ENCODE measurements at regions not wholly inside any gene's neighbourhood (a gene's known extent, or its start where the extent isn't known, plus 50 kb on each side); places are given as distances from the start of the nearest gene placed in this dataset.
"Not testable (repeated sequence)": the region's sequence is repeated elsewhere in the genome, so short reads cannot be mapped to it uniquely, and the experiment has no call there.

DNA sequence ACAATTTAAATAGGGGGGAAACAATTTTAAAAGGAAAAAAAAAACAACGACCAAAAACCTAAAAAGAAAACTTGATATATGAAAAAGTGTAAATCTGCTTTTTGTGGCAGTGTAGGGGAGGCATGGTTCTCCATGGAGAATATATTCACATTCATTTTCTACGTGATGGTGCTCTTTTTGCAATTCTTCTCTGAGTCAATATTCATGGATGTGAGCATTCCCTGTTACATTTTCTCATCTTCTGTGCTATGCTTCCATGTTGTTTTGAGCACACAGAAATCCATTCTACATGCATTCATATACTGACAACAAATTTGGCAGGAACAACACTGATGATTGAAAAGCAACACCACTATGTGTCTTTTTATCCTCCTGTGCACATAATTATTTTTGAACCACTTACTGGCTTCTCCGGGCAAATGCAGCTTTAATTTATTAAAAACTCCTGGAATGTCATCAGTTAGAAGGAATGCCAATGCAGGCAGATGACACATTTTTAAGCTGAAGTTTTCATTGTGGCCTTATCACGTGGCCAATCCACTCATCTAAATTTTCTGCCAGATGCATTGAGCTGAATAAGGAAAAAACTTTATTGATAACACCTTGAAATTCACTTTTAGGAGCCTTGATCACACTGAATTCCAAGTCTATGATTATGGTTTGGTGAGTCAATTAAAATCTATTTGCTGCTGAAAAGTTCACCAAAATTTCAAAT lies 590.6 kb downstream of the NUF2 start:
- no peak for DNase-seq

DNA sequence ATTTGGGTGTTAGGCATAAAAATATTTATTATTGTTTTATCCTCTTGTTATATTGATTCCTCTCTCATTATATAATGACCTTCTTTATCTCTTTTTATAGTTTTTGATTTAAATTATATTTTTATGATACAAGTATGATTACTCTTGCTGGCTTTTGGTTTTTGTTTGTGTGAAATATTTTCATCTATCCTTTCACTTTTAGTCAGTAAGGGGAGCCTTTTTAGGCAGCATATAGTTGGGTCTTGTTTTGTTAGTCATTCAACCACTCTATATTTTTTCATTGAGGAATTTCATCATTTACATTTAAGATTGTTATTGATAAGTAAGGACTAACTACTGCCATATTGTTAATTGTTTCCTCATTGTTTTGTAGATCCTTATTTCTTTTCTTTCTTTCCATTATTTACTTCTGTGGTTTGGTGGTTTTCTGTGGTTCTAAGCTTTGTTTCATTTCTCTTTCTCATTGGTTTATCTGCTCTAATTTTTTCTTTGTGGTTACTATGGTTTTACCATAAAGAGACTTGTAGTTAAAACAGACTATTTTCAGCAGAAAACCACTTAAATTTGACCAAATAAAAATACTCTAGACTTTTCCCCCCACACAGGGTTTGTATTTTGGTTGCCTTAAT lies 593.1 kb downstream of the NUF2 start:
- no peak for DNase-seq

DNA sequence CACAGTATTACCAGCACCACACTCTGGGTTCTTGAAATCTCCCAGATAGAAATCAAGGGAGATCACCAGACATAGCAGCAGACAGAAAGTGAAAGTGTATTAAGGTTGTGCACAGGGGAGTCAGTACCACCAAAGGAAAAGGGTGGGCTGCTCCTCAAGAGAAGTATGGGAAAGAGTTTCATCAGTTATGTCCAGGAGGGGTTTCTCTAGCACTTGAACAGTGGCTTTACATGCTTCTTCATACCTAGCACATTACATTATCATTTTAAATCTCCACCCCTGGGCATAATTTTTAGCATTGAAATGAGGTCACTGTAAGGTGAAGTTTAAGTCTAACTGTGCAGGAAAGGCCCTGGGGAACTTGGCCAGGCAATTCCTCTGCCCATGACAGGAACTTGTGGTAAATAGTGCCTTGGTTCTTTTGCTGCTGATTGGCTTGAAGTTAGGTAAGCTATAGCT lies 601.0 kb downstream of the NUF2 start:
- no peak for DNase-seq

DNA sequence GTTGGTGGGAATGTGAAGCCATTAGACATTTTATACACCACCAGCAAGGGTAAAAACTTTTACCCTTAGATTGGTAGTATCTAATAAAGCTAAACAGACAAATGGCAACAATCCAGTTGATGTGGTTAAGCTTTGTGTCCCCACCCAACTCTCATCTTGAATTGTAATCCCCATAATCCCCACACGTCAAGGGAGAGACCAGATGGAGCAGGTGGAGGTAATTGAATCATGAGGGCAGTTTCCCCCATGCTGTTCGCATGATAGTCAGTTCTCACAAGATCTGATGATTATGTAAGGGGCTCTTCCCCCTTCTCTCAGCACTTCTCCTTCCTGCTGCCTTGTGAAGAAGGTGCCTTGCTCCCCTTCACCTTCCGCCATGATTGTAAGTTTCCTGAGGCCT lies 602.3 kb downstream of the NUF2 start:
- no peak for DNase-seq

DNA sequence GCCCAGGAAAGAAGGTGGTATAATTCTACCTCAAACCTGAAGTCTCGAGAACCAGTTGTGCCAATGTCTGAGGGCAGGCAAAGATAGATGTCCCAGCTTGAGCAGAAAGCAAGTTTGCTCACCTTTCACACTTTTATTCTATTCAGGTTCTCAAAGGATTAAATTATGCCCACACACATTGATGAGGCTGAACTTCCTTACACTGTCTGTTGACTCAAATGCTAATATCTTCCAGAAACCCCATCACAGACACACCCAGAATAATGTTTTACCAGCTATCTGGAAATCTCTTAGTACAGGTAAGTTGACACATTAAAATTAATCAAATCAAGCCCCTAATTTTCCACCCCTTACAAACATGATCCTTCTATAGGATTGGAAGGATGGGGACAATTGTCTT lies 605.7 kb downstream of the NUF2 start:
- DNase-seq, result no peak

DNA sequence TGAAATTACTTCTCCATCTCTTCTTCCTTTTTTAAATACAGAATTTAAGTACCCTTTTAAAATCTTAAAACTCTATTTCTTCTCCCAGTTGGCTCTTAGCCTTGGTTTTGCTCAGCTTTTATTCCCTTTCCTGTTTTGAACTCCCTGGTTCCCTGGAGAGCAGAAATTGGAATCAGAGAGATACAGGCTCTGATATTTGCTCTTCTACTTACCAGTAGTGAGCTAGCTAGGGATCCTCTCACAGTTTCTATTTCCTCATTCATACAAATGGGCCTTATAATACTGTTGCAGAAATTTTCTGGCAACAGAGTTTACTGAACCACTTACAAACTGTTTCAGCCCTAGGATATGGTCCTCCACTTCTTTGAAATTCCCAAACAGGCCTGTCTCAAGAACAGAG lies 606.3 kb downstream of the NUF2 start:
- DNase-seq, result no peak

DNA sequence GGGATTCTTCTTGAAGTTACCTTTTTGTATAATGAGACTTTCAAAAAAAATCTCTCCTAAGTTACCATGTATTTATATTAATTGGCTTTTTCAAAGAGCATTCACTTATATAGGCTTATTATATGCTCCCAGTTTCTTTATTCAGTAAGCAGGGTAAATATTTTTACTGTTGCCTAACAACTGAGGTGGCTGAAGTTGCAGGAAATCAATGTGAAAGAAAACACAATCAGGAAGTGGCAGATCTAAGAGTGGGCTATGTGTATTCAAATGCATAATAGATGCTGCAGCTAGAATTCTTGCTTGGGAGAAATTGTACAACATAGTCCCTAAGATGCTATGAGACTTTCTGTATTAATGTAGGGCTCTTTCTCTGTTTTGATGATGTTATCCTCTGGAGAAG lies 606.9 kb downstream of the NUF2 start:
- DNase-seq, result no peak

DNA sequence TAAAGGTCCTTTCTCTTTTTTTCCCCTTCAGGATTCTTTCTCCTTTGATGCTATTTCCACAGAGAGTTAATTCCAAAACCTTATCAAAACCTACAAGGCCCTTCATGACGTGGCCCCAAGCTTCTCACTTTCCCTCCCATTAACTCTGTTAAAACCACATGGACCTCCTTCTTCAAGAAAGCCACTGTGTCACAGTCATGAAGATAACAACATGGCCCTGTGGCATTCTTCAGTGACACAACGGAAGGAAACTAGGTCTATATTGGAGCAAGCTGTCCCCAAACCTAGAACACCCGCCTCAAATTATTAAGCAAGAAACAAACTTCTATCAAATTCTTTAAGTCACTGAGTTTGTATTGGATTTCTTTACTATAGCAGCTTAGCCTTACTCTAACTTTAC lies 611.1 kb downstream of the NUF2 start:
- DNase-seq, result no peak

DNA sequence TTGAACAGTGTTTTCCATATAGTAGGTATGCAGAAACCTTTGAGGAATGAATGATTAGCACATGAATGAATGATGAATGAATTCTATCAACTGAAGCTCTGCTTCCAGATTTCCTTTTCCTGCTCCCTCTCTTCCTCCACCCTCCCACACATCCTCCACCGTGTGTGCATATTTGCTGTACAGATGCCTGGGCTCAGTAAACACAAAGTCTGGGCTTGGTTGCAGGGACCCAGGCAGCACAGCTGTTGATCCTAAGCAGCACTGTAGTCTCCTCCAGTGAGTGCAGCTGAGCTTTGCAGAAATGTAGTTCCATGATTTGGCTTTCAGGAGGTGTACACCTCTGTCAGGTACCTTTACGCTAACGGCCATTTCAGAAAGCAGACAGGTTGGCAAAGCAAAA lies 611.7 kb downstream of the NUF2 start:
- no peak for DNase-seq

DNA sequence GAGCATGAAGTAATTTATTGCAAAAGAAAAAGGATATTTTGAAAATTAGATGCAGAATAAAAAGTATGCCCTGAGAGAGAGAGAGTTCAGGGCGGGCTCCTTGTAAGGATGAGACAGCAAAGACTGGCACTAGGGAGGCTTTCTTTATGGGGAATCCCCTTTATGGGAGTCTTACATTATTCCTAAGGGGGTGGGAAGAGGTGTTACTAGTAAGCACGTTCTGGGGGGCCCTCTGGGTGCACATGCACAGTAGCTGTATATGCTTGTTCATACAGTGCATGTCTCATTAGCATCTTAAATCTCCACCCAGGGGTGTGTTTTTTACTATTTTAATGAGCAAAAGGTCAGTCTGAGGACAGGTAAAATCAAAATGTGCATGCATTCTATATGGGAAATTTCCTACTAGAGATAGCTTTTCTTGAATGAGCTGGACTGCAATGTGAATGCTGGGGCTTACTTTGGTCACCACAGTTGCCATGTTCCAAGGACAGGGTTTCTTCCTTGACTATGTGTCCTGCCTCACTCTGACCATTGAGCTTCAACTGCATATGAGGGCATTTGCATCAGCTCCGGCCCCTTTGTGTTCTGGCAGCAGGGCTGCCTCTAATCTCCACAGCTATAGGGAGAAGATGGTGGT lies 614.1 kb downstream of the NUF2 start:
- DNase-seq, result no peak

DNA sequence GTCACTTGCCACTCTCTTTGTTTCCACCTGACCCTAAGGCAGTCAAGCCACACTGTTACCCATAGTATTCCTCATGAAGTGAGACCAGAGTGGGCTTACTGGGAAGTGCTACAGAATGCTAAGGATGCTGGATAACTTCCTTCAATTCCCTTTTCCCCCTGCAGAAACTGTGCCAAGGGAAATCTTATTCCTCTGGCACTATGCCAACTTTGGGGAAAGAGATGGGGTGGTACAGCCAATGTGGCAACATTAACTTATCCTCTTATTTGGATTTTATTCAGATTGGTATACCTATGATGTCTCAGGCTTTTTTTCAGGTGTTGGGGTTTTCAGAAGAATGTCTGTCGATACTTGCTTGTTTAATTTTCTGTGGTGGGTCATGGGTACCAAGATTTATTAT lies 599.4 kb upstream of the PBX1 start:
- no peak for DNase-seq

DNA sequence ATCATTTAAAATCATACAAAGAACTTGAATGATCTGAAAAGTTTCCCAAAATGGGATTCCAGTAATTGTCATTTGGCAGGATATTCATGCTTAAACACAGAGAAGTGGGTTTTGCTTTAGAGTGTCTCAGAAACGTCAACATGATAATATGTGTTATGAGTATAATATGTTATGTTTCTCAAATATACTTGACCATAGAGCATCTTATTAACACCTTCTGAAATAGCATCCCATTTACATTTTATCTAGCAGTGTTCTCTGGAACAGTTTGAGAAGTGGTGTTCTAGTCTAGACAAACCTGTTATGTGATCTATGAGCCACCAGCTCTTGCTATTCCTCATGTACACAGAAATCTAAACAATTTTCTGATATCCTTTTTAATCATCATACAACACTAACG lies 588.8 kb upstream of the PBX1 start:
- DNase-seq, result no peak

DNA sequence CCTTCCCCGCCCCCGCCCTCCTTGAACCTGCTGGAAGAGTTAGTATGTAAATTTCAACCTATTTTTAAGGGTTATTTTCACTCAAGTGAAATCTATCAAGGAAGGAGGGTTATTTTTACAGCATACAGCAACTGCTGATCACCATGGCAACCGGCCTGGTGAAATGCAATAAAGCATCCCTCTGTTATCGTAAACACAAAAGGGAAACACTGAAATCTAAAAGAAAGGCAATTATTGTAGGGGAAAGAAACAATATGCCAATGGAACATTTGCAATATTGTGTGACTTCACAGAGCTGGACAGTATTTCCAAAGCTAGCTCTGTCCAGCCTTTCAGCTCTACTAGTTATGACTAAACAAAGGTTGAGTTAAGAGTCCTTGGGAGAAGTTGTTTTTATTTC lies 588.3 kb upstream of the PBX1 start:
- no peak for DNase-seq

DNA sequence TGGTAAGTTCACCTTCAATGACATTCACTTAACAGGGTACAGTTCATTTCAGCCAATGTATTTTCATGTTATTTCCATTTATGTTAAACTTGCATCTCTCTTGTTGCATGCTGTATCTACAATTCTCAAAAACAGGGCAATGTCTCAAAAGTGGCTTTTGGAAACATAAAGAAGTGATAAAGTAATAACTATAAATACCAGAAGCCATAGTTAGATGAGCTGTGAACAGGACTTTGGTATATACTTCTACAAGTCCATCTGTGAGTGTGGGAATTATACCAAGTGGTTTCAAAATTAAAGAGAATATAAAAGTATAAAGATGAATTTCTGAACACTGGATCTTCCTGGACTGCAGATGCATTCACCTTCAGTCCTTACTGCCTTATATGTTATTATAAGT lies 585.4 kb upstream of the PBX1 start:
- DNase-seq, result no peak

DNA sequence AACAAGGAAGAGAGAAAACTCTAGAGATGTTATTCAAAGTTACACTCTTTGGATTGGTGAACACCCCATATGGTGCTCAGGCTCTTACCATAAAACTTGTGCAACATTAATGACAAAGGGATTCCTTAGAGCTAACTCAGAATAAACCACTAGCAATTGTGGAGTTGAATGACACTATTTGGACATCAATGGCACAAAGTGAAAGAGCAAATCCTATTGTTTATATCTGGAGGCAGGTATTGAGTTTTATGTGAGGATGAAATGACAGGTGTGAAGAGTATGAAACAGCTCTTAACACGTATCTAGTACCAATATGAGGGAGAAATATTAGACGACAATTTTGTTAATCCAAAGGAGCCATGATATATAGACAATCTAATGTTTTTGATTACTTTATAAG lies 584.9 kb upstream of the PBX1 start:
- no peak for DNase-seq

DNA sequence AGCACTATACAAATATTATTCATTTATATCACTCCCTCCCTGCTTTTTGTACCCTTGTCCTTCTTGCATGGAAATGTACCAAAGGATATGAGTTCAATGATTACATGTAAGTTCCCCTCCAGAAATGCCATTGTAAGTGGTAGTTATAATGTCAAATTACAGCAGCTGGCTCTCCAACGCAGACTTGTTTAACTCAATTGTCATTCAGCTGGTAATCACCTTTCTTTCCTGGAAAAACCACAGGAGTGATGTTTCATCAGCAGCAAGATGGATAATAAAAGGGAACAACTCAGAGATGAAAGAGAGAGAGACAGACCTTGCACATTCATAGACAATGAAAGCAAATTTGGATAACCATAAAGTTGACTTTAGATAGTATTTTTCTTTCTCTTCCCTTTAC lies 578.6 kb upstream of the PBX1 start:
- no peak for DNase-seq

DNA sequence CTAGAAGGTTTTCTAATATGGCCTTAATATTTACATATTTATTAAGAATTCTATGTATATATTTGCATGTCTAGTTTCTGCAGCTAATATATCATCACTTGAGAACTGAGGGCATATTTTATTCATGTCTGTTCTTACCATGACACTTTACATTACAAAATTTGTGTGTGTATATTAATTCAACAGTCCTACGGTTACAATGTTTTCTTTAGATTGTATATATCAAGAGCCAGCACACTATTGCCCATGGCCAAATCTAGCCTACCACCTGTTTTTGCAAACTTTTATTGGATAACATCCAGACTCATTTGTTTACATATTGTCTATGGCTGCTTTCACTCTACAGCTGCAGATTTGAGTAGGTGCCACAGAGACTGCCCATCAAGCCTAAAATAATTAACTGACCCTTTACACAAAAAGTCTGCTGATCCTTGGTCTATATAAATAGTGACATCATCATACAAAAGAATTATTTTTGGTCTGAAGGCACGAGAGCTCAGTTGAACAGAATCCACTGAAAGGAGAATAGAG lies 577.4 kb upstream of the PBX1 start:
- DNase-seq, result no peak

DNA sequence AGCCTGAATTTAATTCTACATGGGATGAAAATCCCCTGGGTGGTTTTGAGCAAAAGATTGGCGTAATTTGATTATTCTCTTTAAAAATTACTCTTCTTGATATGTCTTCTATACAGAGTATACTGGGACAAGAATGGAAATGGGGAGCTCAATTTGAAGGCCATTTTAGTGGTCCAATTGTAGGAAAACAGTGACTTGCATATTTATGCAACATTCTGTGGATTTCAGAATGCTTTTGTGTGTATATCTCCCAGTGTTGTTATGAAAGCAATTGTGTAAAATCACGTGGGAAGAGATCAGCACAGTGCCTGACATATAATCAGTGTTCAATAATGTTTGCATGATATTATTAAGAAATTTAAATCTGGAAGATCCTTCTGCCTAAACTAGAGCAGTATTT lies 575.9 kb upstream of the PBX1 start:
- no peak for DNase-seq

DNA sequence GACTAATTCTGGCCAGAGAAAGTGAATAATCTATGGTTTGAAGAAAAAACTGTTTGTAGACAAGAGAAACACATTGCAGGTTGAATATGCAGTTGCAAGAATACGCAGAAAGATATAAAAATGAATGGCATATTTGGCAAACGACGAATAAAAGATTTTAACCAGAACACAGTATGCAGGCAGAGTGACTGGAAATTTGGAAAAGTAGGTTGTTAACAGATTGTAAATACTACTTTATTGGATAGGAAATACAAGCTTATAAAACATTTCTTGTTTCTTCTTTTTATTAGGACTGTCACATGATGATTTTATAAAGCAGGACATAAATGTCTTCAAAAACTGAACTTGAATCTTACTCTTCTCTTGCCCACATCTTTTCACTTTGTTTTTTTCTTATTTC lies 573.3 kb upstream of the PBX1 start:
- DNase-seq, result no peak

DNA sequence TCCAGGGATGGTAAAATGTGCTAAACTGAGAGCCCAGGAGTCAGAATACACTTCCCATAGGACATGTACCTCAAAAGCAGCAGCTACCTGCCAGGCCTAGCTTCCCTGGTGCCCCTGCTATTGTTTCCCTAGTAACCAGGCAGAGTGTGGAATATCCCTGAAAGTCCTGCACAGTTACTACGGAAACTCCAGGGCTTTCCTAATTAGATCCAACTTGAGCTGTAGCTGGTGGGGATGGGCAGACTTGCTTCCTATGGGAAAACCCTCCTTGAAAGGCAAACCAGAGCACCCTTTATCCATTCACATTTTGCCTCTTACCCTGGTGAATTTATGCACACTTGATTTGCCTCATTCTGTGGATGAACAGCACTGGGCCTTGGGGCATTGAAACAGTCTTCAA lies 559.9 kb upstream of the PBX1 start:
- no peak for DNase-seq

DNA sequence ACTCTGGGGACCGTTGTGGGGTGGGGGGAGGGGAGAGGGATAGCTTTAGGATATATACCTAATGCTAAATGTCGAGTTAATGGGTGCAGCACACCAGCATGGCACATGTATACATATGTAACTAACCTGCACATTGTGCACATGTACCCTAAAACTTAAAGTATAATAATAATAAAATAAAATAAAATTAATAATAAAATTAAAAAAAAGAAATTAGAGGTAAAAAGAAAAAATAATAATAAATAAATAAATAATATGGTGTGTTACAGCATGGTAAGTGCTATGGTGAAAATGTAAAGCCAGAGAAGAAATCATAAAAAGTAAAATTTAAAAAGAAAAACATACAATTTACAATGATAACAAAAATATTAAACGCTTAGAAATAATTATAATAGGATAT lies 552.8 kb upstream of the PBX1 start:
- DNase-seq, result not testable (repeated sequence)

DNA sequence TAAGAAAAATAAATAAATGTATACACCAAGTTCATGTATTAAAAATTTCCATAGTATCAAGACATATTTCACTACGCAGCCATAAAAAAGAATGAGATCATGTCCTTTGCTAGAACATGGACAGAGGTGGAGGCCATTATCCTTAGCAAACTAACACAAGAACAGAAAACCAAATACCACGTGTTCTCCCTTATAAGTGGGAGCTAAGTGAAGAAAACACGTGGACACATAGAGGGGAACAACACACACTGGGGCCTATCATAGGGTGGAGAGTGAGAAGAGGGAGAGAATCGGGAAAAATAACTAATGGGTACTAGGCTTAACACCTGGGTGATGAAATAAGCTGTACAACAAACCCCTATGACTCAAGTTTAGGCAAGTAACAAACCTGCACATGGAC lies 552.4 kb upstream of the PBX1 start:
- DNase-seq, result no peak

DNA sequence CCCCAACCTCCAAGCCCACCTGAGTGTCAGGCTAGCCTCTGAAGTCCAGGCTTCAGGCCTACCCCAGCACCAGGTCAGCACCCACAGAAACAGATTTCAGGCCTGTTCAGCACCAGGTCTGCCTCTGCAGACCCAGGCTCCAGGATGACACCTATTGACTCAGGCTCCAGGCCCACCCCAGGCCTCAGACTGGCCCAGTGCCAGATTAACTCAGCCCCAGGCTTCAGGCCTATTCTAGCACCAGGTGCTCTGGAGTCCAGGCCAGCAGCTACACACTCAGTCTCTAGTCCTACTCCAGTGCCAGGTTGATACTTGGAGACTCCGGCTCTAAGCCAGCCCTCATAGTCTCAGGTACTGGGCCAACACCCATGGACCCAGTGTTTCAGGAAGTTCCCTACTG lies 541.7 kb upstream of the PBX1 start:
- no peak for DNase-seq

DNA sequence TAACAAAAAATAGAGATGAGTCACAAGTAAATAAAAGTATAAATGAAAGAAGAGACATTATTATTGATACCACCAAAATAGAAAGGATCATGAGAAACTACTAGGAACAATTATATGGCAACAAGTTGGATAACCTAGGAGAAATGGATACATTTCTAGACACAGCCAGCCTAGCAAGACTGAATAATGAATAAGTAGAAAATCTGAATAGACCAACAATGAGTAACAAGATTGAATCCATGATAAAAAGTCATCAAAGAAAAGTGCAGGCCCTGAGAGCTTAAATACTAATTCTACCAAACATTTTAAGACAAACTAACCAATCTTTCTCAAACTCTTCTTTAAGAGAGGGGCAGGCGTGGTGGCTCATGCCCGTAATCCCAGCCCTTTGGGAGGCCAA lies 538.6 kb upstream of the PBX1 start:
- DNase-seq, result no peak

All from NCI-H1694 (cell line).